HEK293 (cell line): ENCODE measurements at regions not wholly inside any gene's neighbourhood (a gene's known extent, or its start where the extent isn't known, plus 50 kb on each side); places are given as distances from the start of the nearest gene placed in this dataset.

Source experiments
- EGR2 ChIP-seq: fragments of 450-650 bp; formaldehyde crosslinking; IDR thresholded peaks from 2 replicates; pipeline ENCODE4 v1.5.1; 2016; ENCODE audit warnings: low read depth, missing biosample characterization, missing genetic modification characterization
- GLI2 ChIP-seq: fragments of 450-650 bp; formaldehyde crosslinking; IDR thresholded peaks from 2 replicates; pipeline ENCODE4; 2017; ENCODE audit warnings: missing biosample characterization, missing genetic modification characterization, low read depth, borderline replicate concordance
- GLIS1 ChIP-seq: fragments of 450-650 bp; formaldehyde crosslinking; IDR thresholded peaks from 2 replicates; pipeline ENCODE4 v1.5.1; 2016; ENCODE audit warnings: missing biosample characterization, missing genetic modification characterization
- HOXC10 ChIP-seq: sonication (generic); formaldehyde crosslinking; IDR thresholded peaks from 2 replicates; pipeline ENCODE4 v1.8.1; 2023; ENCODE audit warnings: mild to moderate bottlenecking, missing genetic modification reagents
- IKZF3 ChIP-seq: fragments of 450-650 bp; IDR thresholded peaks from 2 replicates; pipeline ENCODE4 v1.5.0; 2018; ENCODE audit warnings: missing biosample characterization, mild to moderate bottlenecking, missing genetic modification characterization, moderate library complexity
- KLF10 ChIP-seq: fragments of 450-650 bp; IDR thresholded peaks from 2 replicates; pipeline ENCODE4 v1.5.1; 2018; ENCODE audit warnings: missing biosample characterization, mild to moderate bottlenecking, missing genetic modification characterization
- KLF8 ChIP-seq: fragments of 450-650 bp; formaldehyde crosslinking; IDR thresholded peaks from 2 replicates; pipeline ENCODE4 v1.5.1; 2016; ENCODE audit warnings: missing biosample characterization, missing genetic modification characterization
- SP7 ChIP-seq: fragments of 450-650 bp; formaldehyde crosslinking; IDR thresholded peaks from 2 replicates; pipeline ENCODE4 v1.5.1; 2016; ENCODE audit warnings: missing biosample characterization, missing genetic modification characterization
- YY1 ChIP-seq: fragments of 450-650 bp; formaldehyde crosslinking; IDR thresholded peaks from 2 replicates; pipeline ENCODE4 v1.5.1; 2018; ENCODE audit warnings: missing biosample characterization, missing genetic modification characterization
- ZBTB21 ChIP-seq: fragments of 450-650 bp; formaldehyde crosslinking; IDR thresholded peaks from 2 replicates; pipeline ENCODE4 v1.5.1; 2017; ENCODE audit warnings: missing biosample characterization, missing genetic modification characterization
- ZBTB26 ChIP-seq: fragments of 450-650 bp; formaldehyde crosslinking; optimal IDR thresholded peaks from 2 replicates; pipeline ENCODE3; 2016; ENCODE audit warnings: missing biosample characterization, mild to moderate bottlenecking, missing genetic modification characterization
- ZBTB44 ChIP-seq: fragments of 450-650 bp; IDR thresholded peaks from 2 replicates; pipeline ENCODE4 v1.5.1; 2018; ENCODE audit warnings: missing biosample characterization, mild to moderate bottlenecking, missing genetic modification characterization
- ZBTB6 ChIP-seq: fragments of 450-650 bp; formaldehyde crosslinking; IDR thresholded peaks from 2 replicates; pipeline ENCODE4 v1.5.1; 2017; ENCODE audit warnings: missing biosample characterization, missing genetic modification characterization
- ZBTB7A ChIP-seq: fragments of 450-650 bp; formaldehyde crosslinking; IDR thresholded peaks from 2 replicates; pipeline ENCODE4 v1.5.1; 2016; ENCODE audit warnings: low read depth, missing biosample characterization, missing genetic modification characterization
- ZFHX2 ChIP-seq: fragments of 450-650 bp; formaldehyde crosslinking; conservative IDR thresholded peaks from 2 replicates; pipeline ENCODE4 v1.5.1; 2016; ENCODE audit warnings: missing biosample characterization, missing genetic modification characterization
- ZNF19 ChIP-seq: fragments of 450-650 bp; formaldehyde crosslinking; IDR thresholded peaks from 2 replicates; pipeline ENCODE4; 2016; ENCODE audit warnings: missing biosample characterization, missing genetic modification characterization, low read depth
- ZNF266 ChIP-seq: fragments of 450-650 bp; formaldehyde crosslinking; IDR thresholded peaks from 2 replicates; pipeline ENCODE4 v1.5.1; 2016; ENCODE audit warnings: missing biosample characterization, missing genetic modification characterization, low read depth
- ZNF274 ChIP-seq, 2 experiments: fragments of 200-500 bp in 1 of 2; fragments of 450-650 bp in 1 of 2; sonication (Bioruptor generic) in 1 of 2; formaldehyde crosslinking in 1 of 2; IDR thresholded peaks; 2 replicates each; pipeline versions ENCODE4 v1.5.1 to v1.6.1; 2014 to 2016; ENCODE audit warnings: borderline replicate concordance in 1 of 2, inconsistent platforms in 1 of 2, low read length in 1 of 2, missing biosample characterization in 1 of 2, missing genetic modification characterization in 1 of 2
- ZNF280D ChIP-seq: fragments of 450-650 bp; formaldehyde crosslinking; IDR thresholded peaks from 2 replicates; pipeline ENCODE4 v1.5.1; 2016; ENCODE audit warnings: missing biosample characterization, missing genetic modification characterization
- ZNF324 ChIP-seq: fragments of 450-650 bp; formaldehyde crosslinking; IDR thresholded peaks from 2 replicates; pipeline ENCODE4 v1.5.1; 2016; ENCODE audit warnings: missing biosample characterization, missing genetic modification characterization
- ZNF335 ChIP-seq: fragments of 450-650 bp; formaldehyde crosslinking; conservative IDR thresholded peaks from 2 replicates; pipeline ENCODE4 v1.5.1; 2016; ENCODE audit warnings: missing biosample characterization, missing genetic modification characterization
- ZNF341 ChIP-seq: fragments of 450-650 bp; formaldehyde crosslinking; IDR thresholded peaks from 2 replicates; pipeline ENCODE4; 2016; ENCODE audit warnings: low read depth, missing biosample characterization, missing genetic modification characterization
- ZNF510 ChIP-seq: fragments of 450-650 bp; formaldehyde crosslinking; IDR thresholded peaks from 2 replicates; pipeline ENCODE4 v1.5.1; 2018; ENCODE audit warnings: mild to moderate bottlenecking, missing genetic modification characterization, missing biosample characterization; ENCODE audit not compliant: insufficient replicate concordance
- ZNF561 ChIP-seq: fragments of 450-650 bp; IDR thresholded peaks from 2 replicates; pipeline ENCODE4 v1.5.1; 2018; ENCODE audit warnings: missing biosample characterization, missing genetic modification characterization, borderline replicate concordance
- ZNF600 ChIP-seq: fragments of 450-650 bp; formaldehyde crosslinking; IDR thresholded peaks from 2 replicates; pipeline ENCODE4 v1.5.1; 2016; ENCODE audit warnings: missing biosample characterization, missing genetic modification characterization
- ZNF610 ChIP-seq: fragments of 450-650 bp; formaldehyde crosslinking; IDR thresholded peaks from 2 replicates; pipeline ENCODE4 v1.5.1; 2016; ENCODE audit warnings: missing biosample characterization, missing genetic modification characterization, borderline replicate concordance
- ZNF621 ChIP-seq: fragments of 450-650 bp; formaldehyde crosslinking; IDR thresholded peaks from 2 replicates; pipeline ENCODE4 v1.5.1; 2017; ENCODE audit warnings: missing biosample characterization, missing genetic modification characterization
- ZNF629 ChIP-seq: fragments of 450-650 bp; formaldehyde crosslinking; IDR thresholded peaks from 2 replicates; pipeline ENCODE4 v1.5.1; 2017; ENCODE audit warnings: missing biosample characterization, missing genetic modification characterization
- ZNF639 ChIP-seq: fragments of 450-650 bp; formaldehyde crosslinking; IDR thresholded peaks from 2 replicates; pipeline ENCODE4 v1.5.1; 2016; ENCODE audit warnings: missing biosample characterization, missing genetic modification characterization
- ZNF654 ChIP-seq: fragments of 450-650 bp; formaldehyde crosslinking; IDR thresholded peaks from 2 replicates; pipeline ENCODE4 v1.5.1; 2016; ENCODE audit warnings: low read depth, missing biosample characterization, missing genetic modification characterization

- TF ChIP-seq ZNF654 (tag by site-specific recombination) (peak; percentile 82), ZNF510 (peak; percentile 23), ZNF280D (tag by site-specific recombination) (peak; percentile 32; the same call in 1 of the 2 replicates), IKZF3 (tag by site-specific recombination) (0 out of 2 replicates have a peak, but pooled peaks have one; percentile 32), ZBTB6 (no peak), ZNF561 (tag by site-specific recombination) (peak; percentile 79; the same call in 1 of the 2 replicates), ZNF324 (tag by site-specific recombination) (peak; percentile 77), ZNF621 (tag by site-specific recombination) (no peak), EGR2 (tag by site-specific recombination) (peak; percentile 40; the same call in 1 of the 2 replicates), ZBTB44 (no peak), HOXC10 (CRISPR knock-in tag) (0 out of 2 replicates have a peak, but pooled peaks have one; percentile 34), GLIS1 (tag by site-specific recombination) (peak; percentile 34; the same call in 1 of the 2 replicates), SP7 (peak; percentile 75), ZBTB21 (tag by site-specific recombination) (0 out of 2 replicates have a peak, but pooled peaks have one; percentile 12), ZFHX2 (tag by site-specific recombination) (peak; percentile 37; the same call in 1 of the 2 replicates), GLI2 (tag by site-specific recombination) (no peak), ZNF600 (tag by site-specific recombination) (peak; percentile 46), ZNF610 (tag by site-specific recombination) (peak; percentile 38; the same call in 1 of the 2 replicates), ZNF335 (peak; percentile 69), ZNF274 (IDR thresholded peaks at IDR 0.05; ENCODE audit: low read length) (no peak), ZNF274 (tag by site-specific recombination; IDR thresholded peaks at IDR 0.05; ENCODE audit: borderline replicate concordance) (no peak), ZBTB7A (0 out of 2 replicates have a peak, but pooled peaks have one; percentile 20), ZNF266 (tag by site-specific recombination) (no peak), ZNF341 (tag by site-specific recombination) (peak; percentile 59; the same call in 1 of the 2 replicates), ZNF19 (tag by site-specific recombination) (no peak), ZBTB26 (tag by site-specific recombination) (peak; percentile 99), KLF10 (tag by site-specific recombination) (no peak; the same call in 1 of the 2 replicates), KLF8 (tag by site-specific recombination) (peak; percentile 67; the same call in 1 of the 2 replicates), YY1 (tag by site-specific recombination) (peak; percentile 42), ZNF639 (tag by site-specific recombination) (0 out of 2 replicates have a peak, but pooled peaks have one; percentile 47), ZNF629 (peak; percentile 58)
These were observed 59.2 kb upstream of the FAM174B start (continued) for GRCh38 chr15:92714477-92715401.
